ENCODE measurements at regions not wholly inside any gene's neighbourhood (a gene's known extent, or its start where the extent isn't known, plus 50 kb on each side); places are given as distances from the start of the nearest gene placed in this dataset.

GRCh38 chr12:115008929-115009328 lies 325.0 kb upstream of the TBX3 start:
- TF ChIP-seq BCL3 (IDR thresholded peaks at IDR 0.05) (no peak), REST (IDR thresholded peaks at IDR 0.05) (no peak), CTCF (IDR thresholded peaks at IDR 0.05) (no peak), CEBPB (IDR thresholded peaks at IDR 0.05) (no peak), TP53 (CRISPR knock-in tag; IDR thresholded peaks at IDR 0.05) (no peak), ATOH8 (CRISPR knock-in tag; IDR thresholded peaks at IDR 0.05; ENCODE audit: low read depth) (no peak), JUN (IDR thresholded peaks at IDR 0.05) (no peak), EP300 (IDR thresholded peaks at IDR 0.05) (no peak), TFCP2L1 (CRISPR knock-in tag; IDR thresholded peaks at IDR 0.05) (no peak), SMC3 (IDR thresholded peaks at IDR 0.05) (no peak), RAD21 (conservative IDR thresholded peaks at IDR 0.05 in 1 of 2, IDR thresholded peaks at IDR 0.05 in 1 of 2) (no peak), KDM1A (IDR thresholded peaks at IDR 0.05; ENCODE audit: low read depth) (no peak)

Measured in A549 (cell line).